K562 (cell line): ENCODE measurements at regions not wholly inside any gene's neighbourhood (a gene's known extent, or its start where the extent isn't known, plus 50 kb on each side); places are given as distances from the start of the nearest gene placed in this dataset.

ENCODE experiments used
- CBX1 ChIP-seq: sonication (generic); IDR thresholded peaks from 2 replicates; pipeline ENCODE4 v1.6.1; 2016; ENCODE audit warnings: antibody characterized with exemption, low read depth, mild to moderate bottlenecking
- CHAMP1 ChIP-seq: fragments of 450-650 bp; IDR thresholded peaks from 2 replicates; pipeline ENCODE4 v1.6.1; 2016; ENCODE audit warnings: mild to moderate bottlenecking
- CHD1 ChIP-seq: fragments of 200-600 bp; sonication (generic); IDR thresholded peaks from one replicate; pipeline ENCODE4 v1.6.1; 2012; ENCODE audit warnings: mild to moderate bottlenecking, moderate library complexity, low read length, inconsistent platforms
- E2F6 ChIP-seq, 2 experiments: IDR thresholded peaks; 2 replicates each; pipeline ENCODE4 v1.6.1; 2011; ENCODE audit warnings: borderline replicate concordance in 1 of 2, control low read depth in 1 of 2, low read depth in 1 of 2, low read length in 1 of 2, mild to moderate bottlenecking in 1 of 2, mixed read lengths in 1 of 2, moderate library complexity in 1 of 2; ENCODE audit not compliant: insufficient read depth in 1 of 2, insufficient read length in 1 of 2, poor library complexity in 1 of 2, severe bottlenecking in 1 of 2; ENCODE audit errors: extremely low read depth in 1 of 2
- FOXP4 ChIP-seq: sonication (generic); formaldehyde crosslinking; IDR thresholded peaks from 2 replicates; pipeline ENCODE4 v1.8.0; 2022; ENCODE audit warnings: mild to moderate bottlenecking, missing genetic modification reagents, borderline replicate concordance
- JUNB ChIP-seq: fragments of 450-650 bp; formaldehyde crosslinking; conservative IDR thresholded peaks from 2 replicates; pipeline ENCODE4 v1.4.0; 2020; ENCODE audit warnings: mild to moderate bottlenecking
- MEF2D ChIP-seq: conservative IDR thresholded peaks from 2 replicates; pipeline ENCODE4 v1.6.1; 2016; ENCODE audit warnings: low read depth, missing genetic modification characterization, missing compliant biosample characterization
- XRCC3 ChIP-seq: fragments of 450-650 bp; IDR thresholded peaks from 2 replicates; pipeline ENCODE4 v1.6.1; 2017; ENCODE audit warnings: mild to moderate bottlenecking, moderate library complexity
- ZFP36 ChIP-seq: fragments of 150-350 bp; IDR thresholded peaks from 2 replicates; pipeline ENCODE4 v1.6.1; 2018; ENCODE audit warnings: low read length, low read depth; ENCODE audit not compliant: partially characterized antibody
- ZNF121 ChIP-seq: sonication (generic); formaldehyde crosslinking; conservative IDR thresholded peaks from 2 replicates; pipeline ENCODE4 v1.8.0; 2022; ENCODE audit warnings: missing genetic modification reagents
- ZNF124 ChIP-seq: sonication (generic); formaldehyde crosslinking; IDR thresholded peaks from 2 replicates; pipeline ENCODE4 v1.8.1; 2022; ENCODE audit warnings: missing genetic modification reagents
- TF ChIP-seq, protein P1 (sequence below): fragments of 450-650 bp; formaldehyde crosslinking; IDR thresholded peaks from 2 replicates; pipeline ENCODE4 v1.4.0; 2020; ENCODE audit warnings: mild to moderate bottlenecking, moderate library complexity

DNA sequence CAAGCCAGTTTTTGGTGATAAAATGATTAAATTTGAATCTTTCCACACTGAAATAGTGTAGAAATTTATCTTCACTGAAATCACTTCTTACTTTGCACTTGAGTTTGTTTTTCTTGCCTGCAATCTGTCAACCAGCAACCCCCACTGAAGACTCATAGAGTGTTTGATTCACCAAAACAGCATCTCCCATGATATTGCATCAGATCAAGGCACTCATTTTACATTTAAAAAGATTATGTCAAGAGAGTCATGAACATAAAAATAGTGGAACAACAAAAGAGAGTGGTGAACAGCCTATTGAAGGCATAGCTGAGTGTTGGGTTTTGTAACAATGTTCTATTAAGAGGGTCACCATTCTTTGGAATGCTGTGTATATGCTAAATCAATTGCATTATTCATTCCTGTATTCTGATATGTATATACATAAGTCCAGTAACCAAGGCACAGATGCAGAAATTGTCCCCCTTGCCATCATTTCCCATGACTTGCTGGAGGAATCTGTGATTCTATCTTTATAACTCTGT lies 1934.9 kb downstream of the ARAP2 start (continued):
- no peak for TF ChIP-seq ZNF121 (CRISPR knock-in tag)
- no peak for TF ChIP-seq E2F6 (IDR thresholded peaks at IDR 0.05; ENCODE audit: borderline replicate concordance in 1 of 2, extremely low read depth in 1 of 2, insufficient read depth in 1 of 2, insufficient read length in 1 of 2, low read depth in 1 of 2, low read length in 1 of 2, poor library complexity in 1 of 2, severe bottlenecking in 1 of 2)
- TF ChIP-seq ZFP36 = no peak
- TF ChIP-seq CBX1 = no peak
- TF ChIP-seq ZNF124 (CRISPR knock-in tag) = no peak
- no peak for TF ChIP-seq FOXP4 (CRISPR knock-in tag)
- TF ChIP-seq, protein P1, sequence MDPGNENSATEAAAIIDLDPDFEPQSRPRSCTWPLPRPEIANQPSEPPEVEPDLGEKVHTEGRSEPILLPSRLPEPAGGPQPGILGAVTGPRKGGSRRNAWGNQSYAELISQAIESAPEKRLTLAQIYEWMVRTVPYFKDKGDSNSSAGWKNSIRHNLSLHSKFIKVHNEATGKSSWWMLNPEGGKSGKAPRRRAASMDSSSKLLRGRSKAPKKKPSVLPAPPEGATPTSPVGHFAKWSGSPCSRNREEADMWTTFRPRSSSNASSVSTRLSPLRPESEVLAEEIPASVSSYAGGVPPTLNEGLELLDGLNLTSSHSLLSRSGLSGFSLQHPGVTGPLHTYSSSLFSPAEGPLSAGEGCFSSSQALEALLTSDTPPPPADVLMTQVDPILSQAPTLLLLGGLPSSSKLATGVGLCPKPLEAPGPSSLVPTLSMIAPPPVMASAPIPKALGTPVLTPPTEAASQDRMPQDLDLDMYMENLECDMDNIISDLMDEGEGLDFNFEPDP (CRISPR knock-in tag) = no peak
- no peak for TF ChIP-seq JUNB
- TF ChIP-seq XRCC3 = no peak
- no peak for TF ChIP-seq CHD1
- no peak for TF ChIP-seq MEF2D
- no peak for TF ChIP-seq CHAMP1
